Neural cell (in vitro differentiated cells): ENCODE measurements at regions not wholly inside any gene's neighbourhood (a gene's known extent, or its start where the extent isn't known, plus 50 kb on each side); places are given as distances from the start of the nearest gene placed in this dataset.

Experiments used
- H2AFZ ChIP-seq: fragments of 200-600, 300-800 bp; sonication (generic), shearing (Covaris generic); 2 replicates; pipeline ENCODE4 v1.6.0; 2014; ENCODE audit warnings: low read depth, mild to moderate bottlenecking, antibody characterized with exemption, low read length, moderate library complexity
- H3F3A ChIP-seq: fragments of 200-600 bp; shearing (Covaris generic); 2 replicates; pipeline ENCODE4 v1.6.1; 2016; ENCODE audit warnings: mild to moderate bottlenecking, moderate library complexity, mixed read lengths, antibody characterized with exemption, low read length; ENCODE audit not compliant: insufficient read depth, poor library complexity, severe bottlenecking
- H3K27ac ChIP-seq: fragments of 200-600, 300-800 bp; sonication (generic), shearing (Covaris generic); 2 replicates; pipeline ENCODE4 v1.5.1; 2014; ENCODE audit warnings: mild to moderate bottlenecking, low read length, moderate library complexity
- H3K27me3 ChIP-seq: fragments of 300-800, 200-600 bp; sonication (generic), shearing (Covaris generic); 2 replicates; pipeline ENCODE4 v1.6.0; 2014; ENCODE audit warnings: mild to moderate bottlenecking, low read depth, low read length, moderate library complexity; ENCODE audit not compliant: insufficient read depth
- H3K36me3 ChIP-seq: fragments of 300-800, 200-600 bp; sonication (generic), shearing (Covaris generic); 2 replicates; pipeline ENCODE4 v1.5.1; 2014; ENCODE audit warnings: mild to moderate bottlenecking, antibody characterized with exemption, low read length, moderate library complexity; ENCODE audit not compliant: insufficient read depth
- H3K4me2 ChIP-seq: fragments of 300-800, 200-600 bp; sonication (generic), shearing (Covaris generic); 2 replicates; pipeline ENCODE4 v1.6.0; 2014; ENCODE audit warnings: mild to moderate bottlenecking, low read length
- H3K4me3 ChIP-seq: fragments of 300-800, 200-600 bp; sonication (generic), shearing (Covaris generic); 2 replicates; pipeline ENCODE4 v1.5.1; 2014; ENCODE audit warnings: mild to moderate bottlenecking, low read length, moderate library complexity
- H3K79me2 ChIP-seq: fragments of 200-600 bp; shearing (Covaris generic); replicated peaks from 2 replicates; pipeline ENCODE4 v1.6.0; 2014; ENCODE audit warnings: mild to moderate bottlenecking, low read length, moderate library complexity; ENCODE audit not compliant: insufficient read depth
- H3K9ac ChIP-seq: fragments of 300-800, 200-600 bp; sonication (generic), shearing (Covaris generic); 2 replicates; pipeline ENCODE4 v1.6.1; 2016; ENCODE audit warnings: mild to moderate bottlenecking, low read length, mixed read lengths
- H3K9me2 ChIP-seq: fragments of 200-600 bp; shearing (Covaris generic); 2 replicates; pipeline ENCODE4 v1.6.1; 2016; ENCODE audit warnings: mild to moderate bottlenecking, low read length, mixed read lengths; ENCODE audit not compliant: insufficient read depth
- H3K9me3 ChIP-seq: fragments of 200-600, 300-800 bp; sonication (generic), shearing (Covaris generic); 2 replicates; pipeline ENCODE4 v1.6.1; 2016; ENCODE audit warnings: mild to moderate bottlenecking, mixed run types, low read length, moderate library complexity, mixed read lengths
- H4K20me1 ChIP-seq: fragments of 200-600 bp; shearing (Covaris generic); 2 replicates; pipeline ENCODE4 v1.6.1; 2016; ENCODE audit warnings: mild to moderate bottlenecking, mixed run types; ENCODE audit not compliant: insufficient read depth
- EP300 ChIP-seq: fragments of 450-650 bp; conservative IDR thresholded peaks from 2 replicates; pipeline ENCODE4 v1.6.1; 2014; ENCODE audit warnings: antibody characterized with exemption, mild to moderate bottlenecking, moderate library complexity; ENCODE audit not compliant: poor library complexity, severe bottlenecking
- EZH2 ChIP-seq: fragments of 200-600, 300-800 bp; shearing (Covaris generic), sonication (generic); IDR thresholded peaks from 2 replicates; pipeline ENCODE4 v1.6.1; 2014; ENCODE audit warnings: antibody characterized with exemption, low read length, borderline replicate concordance, mild to moderate bottlenecking; ENCODE audit not compliant: insufficient read depth, poor library complexity, severe bottlenecking
- MXI1 ChIP-seq: fragments of 450-650 bp; conservative IDR thresholded peaks from 2 replicates; pipeline ENCODE4 v1.6.1; 2014; ENCODE audit warnings: antibody characterized with exemption, mild to moderate bottlenecking; ENCODE audit not compliant: poor library complexity, severe bottlenecking
- POLR2AphosphoS5 ChIP-seq: IDR thresholded peaks from 2 replicates; pipeline ENCODE4 v1.6.1; 2012
- RAD21 ChIP-seq: fragments of 450-650 bp; conservative IDR thresholded peaks from 2 replicates; pipeline ENCODE4 v1.6.1; 2014; ENCODE audit warnings: antibody characterized with exemption, mild to moderate bottlenecking, moderate library complexity
- SMC3 ChIP-seq: fragments of 450-650 bp; conservative IDR thresholded peaks from 2 replicates; pipeline ENCODE4 v1.6.1; 2014; ENCODE audit warnings: antibody characterized with exemption, mild to moderate bottlenecking, moderate library complexity; ENCODE audit not compliant: poor library complexity
- TAF1 ChIP-seq: IDR thresholded peaks from 2 replicates; pipeline ENCODE4 v1.6.1; 2012; ENCODE audit warnings: low read depth
- TF ChIP-seq, protein P1 (sequence below): fragments of 450-650 bp; IDR thresholded peaks from 2 replicates; pipeline ENCODE4 v1.5.1; 2014; ENCODE audit warnings: antibody characterized with exemption, mild to moderate bottlenecking, moderate library complexity; ENCODE audit not compliant: poor library complexity, severe bottlenecking
- TF ChIP-seq, protein P2 (sequence below): IDR thresholded peaks from 2 replicates; pipeline ENCODE4 v1.6.1; 2012; ENCODE audit warnings: borderline replicate concordance

DNA sequence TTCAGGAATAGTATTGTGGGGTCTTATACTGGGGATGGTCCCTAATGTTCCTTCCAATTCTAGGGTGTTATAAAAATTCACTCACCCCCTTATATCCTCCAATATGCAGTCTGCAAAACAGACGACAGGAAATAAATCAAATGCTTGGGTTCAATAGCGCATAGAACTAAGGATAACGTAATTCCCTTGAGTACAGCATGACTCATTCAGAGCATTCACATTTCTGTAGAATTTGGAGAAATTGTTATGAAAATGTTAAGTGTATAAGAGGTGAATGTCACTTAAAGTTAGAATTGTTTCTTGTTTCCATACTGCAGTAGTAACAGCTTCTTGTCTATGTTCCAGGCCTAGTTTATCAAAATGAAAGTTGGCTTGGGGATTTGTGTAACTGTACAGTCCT is 271.4 kb downstream of the RPS29 start:
- no peaks in the 10 kb centered on the region for H3F3A ChIP-seq
- no peak overlapping the region for H3K4me3 ChIP-seq
- no peaks in the 10 kb centered on the region for H3K9me3 ChIP-seq
- no peak overlapping the region for H2AFZ ChIP-seq
- no peaks in the 10 kb centered on the region for H3K79me2 ChIP-seq
- TF ChIP-seq EP300: no peak
- TF ChIP-seq, protein P1, sequence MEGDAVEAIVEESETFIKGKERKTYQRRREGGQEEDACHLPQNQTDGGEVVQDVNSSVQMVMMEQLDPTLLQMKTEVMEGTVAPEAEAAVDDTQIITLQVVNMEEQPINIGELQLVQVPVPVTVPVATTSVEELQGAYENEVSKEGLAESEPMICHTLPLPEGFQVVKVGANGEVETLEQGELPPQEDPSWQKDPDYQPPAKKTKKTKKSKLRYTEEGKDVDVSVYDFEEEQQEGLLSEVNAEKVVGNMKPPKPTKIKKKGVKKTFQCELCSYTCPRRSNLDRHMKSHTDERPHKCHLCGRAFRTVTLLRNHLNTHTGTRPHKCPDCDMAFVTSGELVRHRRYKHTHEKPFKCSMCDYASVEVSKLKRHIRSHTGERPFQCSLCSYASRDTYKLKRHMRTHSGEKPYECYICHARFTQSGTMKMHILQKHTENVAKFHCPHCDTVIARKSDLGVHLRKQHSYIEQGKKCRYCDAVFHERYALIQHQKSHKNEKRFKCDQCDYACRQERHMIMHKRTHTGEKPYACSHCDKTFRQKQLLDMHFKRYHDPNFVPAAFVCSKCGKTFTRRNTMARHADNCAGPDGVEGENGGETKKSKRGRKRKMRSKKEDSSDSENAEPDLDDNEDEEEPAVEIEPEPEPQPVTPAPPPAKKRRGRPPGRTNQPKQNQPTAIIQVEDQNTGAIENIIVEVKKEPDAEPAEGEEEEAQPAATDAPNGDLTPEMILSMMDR: no peak
- TF ChIP-seq MXI1: no peak
- TF ChIP-seq, protein P2, sequence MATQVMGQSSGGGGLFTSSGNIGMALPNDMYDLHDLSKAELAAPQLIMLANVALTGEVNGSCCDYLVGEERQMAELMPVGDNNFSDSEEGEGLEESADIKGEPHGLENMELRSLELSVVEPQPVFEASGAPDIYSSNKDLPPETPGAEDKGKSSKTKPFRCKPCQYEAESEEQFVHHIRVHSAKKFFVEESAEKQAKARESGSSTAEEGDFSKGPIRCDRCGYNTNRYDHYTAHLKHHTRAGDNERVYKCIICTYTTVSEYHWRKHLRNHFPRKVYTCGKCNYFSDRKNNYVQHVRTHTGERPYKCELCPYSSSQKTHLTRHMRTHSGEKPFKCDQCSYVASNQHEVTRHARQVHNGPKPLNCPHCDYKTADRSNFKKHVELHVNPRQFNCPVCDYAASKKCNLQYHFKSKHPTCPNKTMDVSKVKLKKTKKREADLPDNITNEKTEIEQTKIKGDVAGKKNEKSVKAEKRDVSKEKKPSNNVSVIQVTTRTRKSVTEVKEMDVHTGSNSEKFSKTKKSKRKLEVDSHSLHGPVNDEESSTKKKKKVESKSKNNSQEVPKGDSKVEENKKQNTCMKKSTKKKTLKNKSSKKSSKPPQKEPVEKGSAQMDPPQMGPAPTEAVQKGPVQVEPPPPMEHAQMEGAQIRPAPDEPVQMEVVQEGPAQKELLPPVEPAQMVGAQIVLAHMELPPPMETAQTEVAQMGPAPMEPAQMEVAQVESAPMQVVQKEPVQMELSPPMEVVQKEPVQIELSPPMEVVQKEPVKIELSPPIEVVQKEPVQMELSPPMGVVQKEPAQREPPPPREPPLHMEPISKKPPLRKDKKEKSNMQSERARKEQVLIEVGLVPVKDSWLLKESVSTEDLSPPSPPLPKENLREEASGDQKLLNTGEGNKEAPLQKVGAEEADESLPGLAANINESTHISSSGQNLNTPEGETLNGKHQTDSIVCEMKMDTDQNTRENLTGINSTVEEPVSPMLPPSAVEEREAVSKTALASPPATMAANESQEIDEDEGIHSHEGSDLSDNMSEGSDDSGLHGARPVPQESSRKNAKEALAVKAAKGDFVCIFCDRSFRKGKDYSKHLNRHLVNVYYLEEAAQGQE: no peak
- TF ChIP-seq TAF1: no peak
- no peak for TF ChIP-seq RAD21
- no peaks in the 10 kb centered on the region for H4K20me1 ChIP-seq
- no peak overlapping the region for H3K9ac ChIP-seq
- H3K27me3 ChIP-seq: no peaks in the 10 kb centered on the region
- H3K36me3 ChIP-seq: no peaks in the 10 kb centered on the region
- H3K27ac ChIP-seq: no peak overlapping the region
- H3K9me2 ChIP-seq: no peaks in the 10 kb centered on the region
- no peak overlapping the region for H3K4me2 ChIP-seq

DNA sequence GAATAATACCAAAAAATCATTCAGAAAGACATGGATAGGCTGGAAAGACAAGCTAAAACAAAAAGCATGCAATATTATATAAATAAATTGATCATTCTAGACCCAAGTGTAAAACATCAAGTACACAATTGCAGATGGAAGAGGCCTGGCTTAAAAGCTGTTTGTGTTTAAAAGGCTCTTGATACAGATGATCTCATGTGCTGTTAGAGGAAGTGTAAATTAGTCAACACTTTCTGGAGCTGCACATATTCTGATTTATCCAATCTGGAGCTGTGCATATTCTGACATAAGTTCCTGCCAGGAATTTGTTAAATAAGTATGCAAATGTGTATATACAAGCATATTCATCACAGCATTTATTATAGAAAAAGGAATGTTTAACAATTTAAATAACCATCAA is 273.1 kb downstream of the RPS29 start:
- no peaks in the 10 kb centered on the region for H3K79me2 ChIP-seq
- no peaks in the 10 kb centered on the region for H3K27me3 ChIP-seq
- H3K9me3 ChIP-seq: no peaks in the 10 kb centered on the region
- no peak overlapping the region for H3K9ac ChIP-seq
- no peaks in the 10 kb centered on the region for H4K20me1 ChIP-seq
- H3K9me2 ChIP-seq: no peaks in the 10 kb centered on the region
- TF ChIP-seq RAD21 (no peak), TAF1 (no peak), EP300 (no peak), SMC3 (no peak), EZH2 (no peak), POLR2AphosphoS5 (no peak), MXI1 (no peak)
- TF ChIP-seq, protein P1: no peak
- TF ChIP-seq, protein P2: no peak
- H3F3A ChIP-seq: no peaks in the 10 kb centered on the region
- no peaks in the 10 kb centered on the region for H3K36me3 ChIP-seq
- no peak overlapping the region for H3K4me3 ChIP-seq
- no peak overlapping the region for H3K27ac ChIP-seq
- H3K4me2 ChIP-seq: no peak overlapping the region
- no peak overlapping the region for H2AFZ ChIP-seq
